HCT116 (cell line): ENCODE measurements at regions not wholly inside any gene's neighbourhood (a gene's known extent, or its start where the extent isn't known, plus 50 kb on each side); places are given as distances from the start of the nearest gene placed in this dataset.

Experiments
- CEBPB ChIP-seq: IDR thresholded peaks from 2 replicates; pipeline ENCODE4 v1.6.1; 2012; ENCODE audit warnings: low read depth
- CTCF ChIP-seq, 3 experiments: fragments of 200-600 bp in 1 of 3; sonication (generic) in 1 of 3; IDR thresholded peaks in 2 of 3; conservative IDR thresholded peaks in 1 of 3; 2 replicates each; pipeline ENCODE4 v1.5.1; 2012 to 2017; ENCODE audit warnings: low read depth in 2 of 3, low read length in 2 of 3, antibody characterized with exemption in 1 of 3, borderline replicate concordance in 1 of 3, control low read depth in 1 of 3, mild to moderate bottlenecking in 1 of 3, mixed read lengths in 1 of 3, mixed run types in 1 of 3, moderate library complexity in 1 of 3; ENCODE audit not compliant: insufficient read depth in 1 of 3
- EZH2 ChIP-seq: fragments of 200-600 bp; sonication (generic); IDR thresholded peaks from 2 replicates; pipeline ENCODE4 v1.6.1; 2017; ENCODE audit warnings: antibody characterized with exemption, mixed run types
- JUND ChIP-seq: IDR thresholded peaks from 2 replicates; pipeline ENCODE4 v1.6.1; 2012
- MAX ChIP-seq: IDR thresholded peaks from 2 replicates; pipeline ENCODE4 v1.6.1; 2012
- POLR2AphosphoS5 ChIP-seq: IDR thresholded peaks from 2 replicates; pipeline ENCODE4 v1.6.1; 2011; ENCODE audit warnings: mild to moderate bottlenecking, low read depth, low read length, moderate library complexity
- SIN3A ChIP-seq: IDR thresholded peaks from 2 replicates; pipeline ENCODE4 v1.6.1; 2012; ENCODE audit warnings: low read depth
- SRF ChIP-seq: IDR thresholded peaks from 2 replicates; pipeline ENCODE4 v1.6.1; 2012; ENCODE audit warnings: low read depth
- YY1 ChIP-seq: IDR thresholded peaks from 2 replicates; pipeline ENCODE4 v1.6.1; 2011; ENCODE audit warnings: low read length, low read depth, moderate library complexity, mild to moderate bottlenecking; ENCODE audit not compliant: insufficient replicate concordance; ENCODE audit errors: extremely low read depth
- ZBTB33 ChIP-seq: IDR thresholded peaks from 2 replicates; pipeline ENCODE4 v1.6.1; 2011; ENCODE audit warnings: mild to moderate bottlenecking, low read length, moderate library complexity; ENCODE audit not compliant: insufficient replicate concordance; ENCODE audit errors: extremely low read depth
- ZNF274 ChIP-seq: fragments of 200-500 bp; sonication (Bioruptor generic); IDR thresholded peaks from 2 replicates; pipeline ENCODE4 v1.6.1; 2014; ENCODE audit warnings: mild to moderate bottlenecking, low read depth, low read length, inconsistent platforms

GRCh38 chr10:64093946-64094535, 572.8 kb downstream of the REEP3 start:
- TF ChIP-seq CTCF (IDR thresholded peaks at IDR 0.05 in 2 of 3, conservative IDR thresholded peaks at IDR 0.05 in 1 of 3; ENCODE audit: borderline replicate concordance in 1 of 3, insufficient read depth in 1 of 3, low read depth in 2 of 3, low read length in 2 of 3): no peak
- no peak for TF ChIP-seq ZBTB33
- no peak for TF ChIP-seq CEBPB
- TF ChIP-seq JUND: no peak
- no peak for TF ChIP-seq POLR2AphosphoS5
- TF ChIP-seq SRF: no peak
- no peak for TF ChIP-seq SIN3A
- no peak for TF ChIP-seq EZH2
- no peak for TF ChIP-seq MAX
- no peak for TF ChIP-seq ZNF274
- no peak for TF ChIP-seq YY1
